ENCODE measurements at regions not wholly inside any gene's neighbourhood (a gene's known extent, or its start where the extent isn't known, plus 50 kb on each side); places are given as distances from the start of the nearest gene placed in this dataset.

GRCh38 chr10:64637939-64638338, 1116.7 kb downstream of the REEP3 start:
- TF ChIP-seq CTCF (IDR thresholded peaks at IDR 0.05) (no peak), POLR2A (IDR thresholded peaks at IDR 0.05) (no peak), POLR2AphosphoS5 (IDR thresholded peaks at IDR 0.05) (no peak)
